IPS-15b (cell line): ENCODE measurements at regions not wholly inside any gene's neighbourhood (a gene's known extent, or its start where the extent isn't known, plus 50 kb on each side); places are given as distances from the start of the nearest gene placed in this dataset.

ENCODE experiments used
- H3K27me3 ChIP-seq: one replicate; pipeline ENCODE4 v1.6.1; 2013; ENCODE audit warnings: low read length; ENCODE audit not compliant: control insufficient read depth, insufficient read depth
- H3K36me3 ChIP-seq: one replicate; pipeline ENCODE4 v1.6.1; 2013; ENCODE audit warnings: low read length; ENCODE audit not compliant: control insufficient read depth, insufficient read depth
- H3K4me1 ChIP-seq: one replicate; pipeline ENCODE4 v1.6.1; 2013; ENCODE audit warnings: mild to moderate bottlenecking, low read length; ENCODE audit not compliant: control insufficient read depth, insufficient read depth
- H3K4me3 ChIP-seq: one replicate; pipeline ENCODE4 v1.5.1; 2013; ENCODE audit warnings: low read depth, low read length
- H3K9ac ChIP-seq: one replicate; pipeline ENCODE4 v1.6.1; 2013; ENCODE audit warnings: low read depth, mild to moderate bottlenecking, low read length
- H3K9me3 ChIP-seq: one replicate; pipeline ENCODE4 v1.6.1; 2013; ENCODE audit warnings: mild to moderate bottlenecking, low read length; ENCODE audit not compliant: control insufficient read depth, insufficient read depth

DNA sequence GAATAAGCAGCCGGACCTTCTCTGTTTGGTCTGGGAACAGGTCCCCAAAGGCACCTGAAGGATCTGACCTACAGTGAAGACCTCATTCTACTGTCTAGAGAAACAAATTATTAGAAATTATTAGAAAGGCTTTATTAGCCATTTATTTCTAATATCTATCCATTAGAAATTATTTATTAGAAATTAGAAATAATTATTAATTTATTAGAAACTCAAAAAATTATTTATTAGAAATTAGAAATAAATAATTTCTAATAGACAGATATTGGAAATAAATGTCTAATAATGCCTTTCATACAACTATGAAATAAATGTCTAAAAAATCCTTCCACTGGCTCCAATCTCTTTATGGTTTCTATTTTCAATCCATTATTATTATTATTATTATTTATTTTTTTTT lies 285.7 kb upstream of the ERCC4 start:
- Histone ChIP-seq H3K27me3 (no peaks in the 10 kb centered on the region), H3K9me3 (no peaks in the 10 kb centered on the region), H3K9ac (no peak overlapping the region), H3K4me3 (no peak overlapping the region), H3K36me3 (no peaks in the 10 kb centered on the region), H3K4me1 (peaks cover 10% of the 10 kb centered on the region)

DNA sequence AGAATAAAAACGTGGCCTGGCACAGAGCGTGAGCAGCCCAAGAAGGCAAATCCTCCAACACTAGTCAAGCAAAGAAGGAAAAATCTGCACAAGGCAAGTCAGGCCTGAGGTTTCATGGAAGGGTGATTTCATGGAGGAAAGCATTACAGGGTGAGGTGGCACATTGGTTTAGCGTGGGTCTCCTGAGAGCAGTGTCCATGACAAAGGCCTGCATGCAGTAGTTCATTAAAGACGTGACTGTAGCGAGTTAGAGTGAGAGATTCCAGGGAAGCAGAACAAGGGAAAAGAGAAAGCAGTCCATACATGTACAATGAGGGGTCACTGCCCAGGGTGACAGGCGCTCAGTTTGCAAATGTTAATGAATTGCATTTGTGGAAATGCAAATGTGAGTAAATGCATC lies 285.0 kb upstream of the ERCC4 start:
- no peak overlapping the region for H3K9ac ChIP-seq
- H3K4me1 ChIP-seq = peaks cover 10% of the 10 kb centered on the region
- no peaks in the 10 kb centered on the region for H3K36me3 ChIP-seq
- H3K27me3 ChIP-seq = no peaks in the 10 kb centered on the region
- H3K4me3 ChIP-seq = no peak overlapping the region
- H3K9me3 ChIP-seq = no peaks in the 10 kb centered on the region

DNA sequence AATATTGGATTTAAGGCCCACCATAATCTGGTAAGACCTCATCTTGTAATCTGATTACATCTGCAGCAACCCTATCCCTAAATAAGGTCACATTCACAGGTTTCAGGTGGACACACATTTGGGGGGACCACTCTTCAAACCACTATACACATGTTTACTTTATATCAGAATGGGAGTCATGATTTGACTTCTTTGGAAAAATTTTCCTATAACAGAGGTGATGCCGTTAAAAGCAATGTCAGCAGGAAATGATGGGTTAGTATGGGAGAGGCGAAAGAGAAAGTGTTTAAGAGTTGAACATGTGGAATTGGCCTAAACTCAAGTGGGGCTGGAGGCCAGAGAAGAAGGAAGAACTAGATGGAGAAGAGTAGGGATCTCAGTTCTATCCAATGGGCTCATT lies 281.7 kb upstream of the ERCC4 start:
- no peak overlapping the region for H3K9ac ChIP-seq
- no peaks in the 10 kb centered on the region for H3K9me3 ChIP-seq
- no peaks in the 10 kb centered on the region for H3K27me3 ChIP-seq
- no peak overlapping the region for H3K4me3 ChIP-seq
- H3K36me3 ChIP-seq = no peaks in the 10 kb centered on the region
- H3K4me1 ChIP-seq = peaks cover 4% of the 10 kb centered on the region

DNA sequence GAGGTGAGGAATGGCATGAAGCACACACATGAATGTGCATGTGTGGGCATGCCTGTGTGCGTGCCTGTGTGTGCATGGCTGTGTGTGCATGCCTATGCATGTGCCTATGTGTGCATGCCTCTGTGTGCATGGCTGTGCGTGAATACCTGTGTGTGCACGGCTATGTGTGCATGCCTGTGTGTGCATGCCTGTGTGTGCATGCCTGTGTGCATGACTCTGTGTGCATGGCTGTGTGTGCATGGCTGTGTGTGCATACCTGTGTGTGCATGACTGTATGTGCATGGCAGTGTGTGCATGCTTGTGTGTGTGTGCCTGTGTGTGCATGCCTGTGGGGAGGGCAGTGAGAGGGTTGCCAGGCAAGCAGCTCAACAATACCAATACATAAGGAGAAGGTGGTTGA lies 276.5 kb upstream of the ERCC4 start:
- no peaks in the 10 kb centered on the region for H3K9me3 ChIP-seq
- no peaks in the 10 kb centered on the region for H3K4me1 ChIP-seq
- no peaks in the 10 kb centered on the region for H3K27me3 ChIP-seq
- no peaks in the 10 kb centered on the region for H3K36me3 ChIP-seq
- H3K9ac ChIP-seq = no peak overlapping the region
- H3K4me3 ChIP-seq = no peak overlapping the region

DNA sequence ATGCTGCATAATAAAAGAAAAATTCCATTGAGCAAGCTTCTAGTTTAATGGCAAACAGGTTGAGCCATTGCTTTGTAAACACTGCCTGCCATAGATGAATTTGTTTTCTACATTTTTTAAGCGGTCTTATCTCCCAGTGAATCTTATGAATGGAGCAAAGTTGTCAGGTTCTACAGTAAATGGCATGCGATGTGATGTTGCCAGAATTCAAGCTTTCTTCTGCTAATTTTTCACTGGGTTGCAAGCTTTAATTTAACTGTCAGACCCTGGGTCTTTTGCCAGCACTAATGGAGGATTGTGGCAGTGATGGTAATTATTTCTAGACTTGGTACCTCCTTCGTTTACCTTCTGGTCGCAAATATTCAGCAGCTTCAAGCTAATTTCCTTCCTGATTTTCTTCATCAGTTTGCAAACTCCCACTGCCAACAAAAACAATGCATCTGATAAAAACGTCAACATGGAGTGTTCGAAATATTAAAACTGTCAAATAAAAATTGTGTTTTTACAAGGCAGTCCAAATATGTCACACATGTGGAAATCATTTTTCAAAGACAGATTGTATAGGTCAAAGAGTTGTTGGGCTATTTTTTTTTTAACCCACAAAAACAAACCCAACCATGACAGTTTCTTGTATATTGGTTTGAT lies 274.2 kb upstream of the ERCC4 start:
- no peak overlapping the region for H3K4me3 ChIP-seq
- H3K36me3 ChIP-seq = no peaks in the 10 kb centered on the region
- H3K9ac ChIP-seq = no peak overlapping the region
- H3K27me3 ChIP-seq = no peaks in the 10 kb centered on the region
- H3K9me3 ChIP-seq = no peaks in the 10 kb centered on the region
- H3K4me1 ChIP-seq = no peaks in the 10 kb centered on the region

DNA sequence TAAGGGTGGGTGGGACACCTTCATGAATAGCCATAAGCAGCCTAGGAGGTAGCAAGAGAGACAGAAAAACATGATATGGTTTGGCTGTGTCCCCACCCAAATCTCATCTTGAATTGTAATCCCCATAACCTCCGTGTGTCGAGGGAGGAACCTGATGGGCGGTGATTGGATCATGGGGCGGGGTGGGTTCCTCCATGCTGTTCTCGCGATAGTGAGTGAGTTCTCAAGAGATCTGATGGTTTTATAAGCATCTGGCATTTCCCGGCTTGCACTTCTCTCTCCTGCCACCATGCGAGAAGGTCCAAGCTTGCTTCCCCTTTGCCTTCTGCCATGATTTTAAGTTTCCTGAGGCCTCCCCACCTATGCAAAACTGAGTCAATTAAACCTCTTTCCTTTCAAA lies 259.1 kb upstream of the ERCC4 start:
- Histone ChIP-seq H3K9ac (no peak overlapping the region), H3K4me1 (no peaks in the 10 kb centered on the region), H3K27me3 (no peaks in the 10 kb centered on the region), H3K9me3 (no peaks in the 10 kb centered on the region), H3K4me3 (no peak overlapping the region), H3K36me3 (no peaks in the 10 kb centered on the region)

DNA sequence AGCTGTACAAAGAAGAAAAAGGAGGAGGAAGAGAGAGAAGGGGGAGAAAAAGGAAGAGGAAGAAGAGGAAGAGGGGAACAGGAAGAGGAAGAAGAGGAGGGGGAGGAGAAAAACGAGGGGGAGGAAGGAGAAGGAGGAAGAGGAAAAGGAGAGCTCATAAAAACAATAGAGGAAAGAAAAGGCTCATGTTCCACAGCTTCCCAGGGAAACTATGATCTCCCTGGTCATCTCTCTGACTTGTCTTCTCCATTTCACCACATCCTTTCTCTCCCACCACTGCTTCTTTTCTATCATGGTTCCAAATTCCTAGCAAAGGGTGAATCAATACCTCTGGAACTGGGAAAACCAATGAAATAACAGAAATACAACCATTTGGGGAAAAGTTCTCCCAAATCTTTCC lies 254.1 kb upstream of the ERCC4 start:
- Histone ChIP-seq H3K4me3 (no peak overlapping the region), H3K27me3 (no peaks in the 10 kb centered on the region), H3K9ac (no peak overlapping the region), H3K4me1 (no peaks in the 10 kb centered on the region), H3K36me3 (no peaks in the 10 kb centered on the region), H3K9me3 (no peaks in the 10 kb centered on the region)

DNA sequence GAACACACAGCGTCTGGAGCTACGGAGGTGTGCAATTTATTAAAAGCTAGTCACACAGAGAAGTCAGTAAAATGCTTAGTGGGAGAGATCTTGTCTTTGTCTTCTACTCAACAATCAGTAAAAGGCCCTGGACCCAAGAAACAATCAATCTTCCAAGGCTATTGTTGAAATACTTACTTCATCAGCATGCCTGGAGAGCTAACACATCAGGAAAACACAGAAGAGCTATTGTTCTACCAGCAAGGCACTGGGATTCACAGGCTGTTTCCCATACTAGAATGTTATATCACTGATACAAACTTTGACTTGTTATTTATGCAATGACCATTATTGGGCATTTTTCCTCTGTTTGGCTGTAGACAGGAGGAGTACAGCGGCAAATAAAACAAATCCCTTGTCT lies 247.8 kb upstream of the ERCC4 start:
- Histone ChIP-seq H3K4me3 (no peak overlapping the region), H3K9me3 (no peaks in the 10 kb centered on the region), H3K4me1 (no peaks in the 10 kb centered on the region), H3K9ac (no peak overlapping the region), H3K36me3 (no peaks in the 10 kb centered on the region), H3K27me3 (no peaks in the 10 kb centered on the region)

DNA sequence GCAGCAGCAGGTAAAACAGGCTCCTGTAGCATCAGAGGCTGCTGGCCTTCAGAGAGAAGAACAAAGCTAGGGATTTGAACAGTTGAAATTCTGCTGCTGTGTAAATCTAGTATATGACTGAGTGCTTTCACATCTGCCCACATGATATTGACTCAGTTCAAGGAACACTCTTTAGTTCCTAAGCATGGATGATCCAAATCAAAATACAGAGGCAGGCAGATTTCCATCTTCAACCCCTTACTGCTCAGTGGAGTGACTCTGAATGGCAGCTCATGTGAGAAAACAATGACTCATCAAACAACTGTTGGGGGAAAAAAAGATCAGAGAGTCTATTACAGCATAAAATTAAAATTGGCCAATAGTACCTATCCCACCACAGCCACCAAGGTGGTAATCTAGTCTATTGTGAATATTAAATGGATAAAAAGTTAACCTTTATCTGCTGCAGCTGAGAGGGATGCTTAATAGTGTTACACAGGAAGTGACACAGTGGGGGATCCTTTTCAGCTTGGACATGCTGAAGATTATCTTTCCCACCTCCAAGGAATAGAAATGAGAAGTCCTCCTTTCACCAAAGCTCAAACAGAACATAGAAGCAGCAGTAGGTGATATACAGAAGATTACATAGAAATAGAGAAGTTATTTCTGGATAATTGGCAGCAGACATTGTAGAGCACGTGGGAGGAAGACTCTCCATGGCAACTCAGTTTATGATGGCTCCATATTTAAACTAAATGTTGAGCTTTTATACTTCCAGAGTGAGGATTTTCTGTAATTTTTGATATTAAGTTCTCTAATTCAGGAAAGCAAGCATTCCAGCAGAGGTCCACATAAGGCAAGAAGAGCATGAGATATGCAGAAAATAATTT lies 239.7 kb upstream of the ERCC4 start:
- Histone ChIP-seq H3K27me3 (no peaks in the 10 kb centered on the region), H3K36me3 (no peaks in the 10 kb centered on the region), H3K9ac (no peak overlapping the region), H3K4me3 (no peak overlapping the region), H3K4me1 (no peaks in the 10 kb centered on the region), H3K9me3 (no peaks in the 10 kb centered on the region)

DNA sequence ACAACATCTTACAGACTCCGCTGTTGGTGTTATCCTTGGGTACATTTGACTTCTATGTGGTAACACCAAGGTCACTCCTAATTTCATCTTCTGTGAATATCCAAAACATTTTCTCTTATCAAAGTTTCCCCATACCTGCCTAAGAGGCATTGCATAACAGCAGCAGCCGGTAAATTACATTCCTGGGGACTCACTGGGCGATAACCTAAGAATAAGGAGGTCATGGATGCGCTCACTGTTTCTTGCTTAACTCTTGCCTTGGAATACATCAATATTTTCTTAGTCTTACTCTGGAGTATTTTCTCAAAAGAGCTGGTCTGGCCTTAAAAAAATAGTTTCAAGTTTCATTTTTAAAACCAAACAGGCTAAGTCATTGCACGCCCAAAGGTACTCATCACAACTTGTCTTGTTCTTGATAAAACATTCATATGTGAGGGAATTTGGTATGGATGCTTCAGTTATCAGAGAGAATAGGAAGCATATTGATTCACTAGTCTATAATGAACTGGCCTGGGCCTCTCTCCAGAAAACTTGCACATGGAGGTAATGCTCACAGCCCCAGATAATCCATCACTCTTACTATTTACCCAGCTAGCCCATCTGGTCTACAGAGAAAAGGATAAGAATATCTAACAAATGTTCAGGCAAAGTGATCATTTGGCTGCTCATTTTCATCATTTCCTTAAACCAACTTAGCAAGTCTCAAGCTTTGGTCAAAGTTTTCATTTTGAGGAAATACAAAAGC lies 235.0 kb upstream of the ERCC4 start:
- H3K27me3 ChIP-seq = no peaks in the 10 kb centered on the region
- no peak overlapping the region for H3K4me3 ChIP-seq
- H3K9me3 ChIP-seq = no peaks in the 10 kb centered on the region
- H3K4me1 ChIP-seq = no peaks in the 10 kb centered on the region
- H3K36me3 ChIP-seq = no peaks in the 10 kb centered on the region
- no peak overlapping the region for H3K9ac ChIP-seq

DNA sequence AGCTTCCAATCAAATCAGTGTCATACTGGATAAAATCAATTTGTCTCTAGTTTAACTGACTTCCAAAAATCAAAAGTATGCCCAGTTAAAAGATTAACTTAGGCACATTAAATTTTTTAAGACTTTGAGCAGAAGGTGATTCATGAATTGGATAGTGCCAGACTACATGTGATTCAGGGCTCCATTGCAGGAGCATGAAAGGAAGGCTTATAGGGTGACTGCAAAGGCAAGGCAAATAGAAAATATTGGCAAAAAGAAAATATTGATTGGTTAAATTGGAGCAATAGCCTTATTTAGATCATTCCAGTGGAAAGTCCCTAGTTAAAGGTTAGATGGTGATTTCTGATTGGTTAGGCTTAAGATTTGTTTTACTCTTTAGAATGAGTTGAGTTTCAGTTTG lies 223.9 kb upstream of the ERCC4 start:
- Histone ChIP-seq H3K9ac (no peak overlapping the region), H3K36me3 (no peaks in the 10 kb centered on the region), H3K4me1 (no peaks in the 10 kb centered on the region), H3K4me3 (no peak overlapping the region), H3K9me3 (peaks cover 3% of the 10 kb centered on the region), H3K27me3 (no peaks in the 10 kb centered on the region)

DNA sequence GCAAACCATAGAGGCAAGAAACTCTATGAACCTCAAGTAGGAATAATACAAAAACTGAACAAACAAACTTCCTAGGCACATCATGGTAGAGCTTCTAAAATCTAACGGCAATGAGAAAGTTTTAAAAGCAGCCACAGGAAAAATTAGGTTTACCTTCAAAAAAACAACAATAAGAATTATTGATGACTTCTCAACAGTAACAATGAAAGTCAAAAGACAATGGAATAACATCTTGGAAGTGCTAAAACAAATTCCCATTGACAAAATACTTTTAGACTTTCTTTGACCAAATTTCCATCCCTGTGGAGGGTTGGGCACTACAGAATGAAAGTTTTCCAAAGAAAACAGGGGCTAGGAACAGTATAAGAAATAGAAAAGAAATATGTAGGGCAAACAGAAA lies 222.9 kb upstream of the ERCC4 start:
- H3K9me3 ChIP-seq = peaks cover 3% of the 10 kb centered on the region
- H3K4me3 ChIP-seq = no peak overlapping the region
- no peak overlapping the region for H3K9ac ChIP-seq
- H3K27me3 ChIP-seq = no peaks in the 10 kb centered on the region
- H3K4me1 ChIP-seq = no peaks in the 10 kb centered on the region
- H3K36me3 ChIP-seq = no peaks in the 10 kb centered on the region
